Thoracic aorta (tissue), 2 donors: ENCODE measurements at regions not wholly inside any gene's neighbourhood (a gene's known extent, or its start where the extent isn't known, plus 50 kb on each side); places are given as distances from the start of the nearest gene placed in this dataset.

Experiments
- ATAC-seq: fragments of 150-250 bp; one replicate; pipeline ENCODE4 v1.8.0; 2017; ENCODE audit warnings: low read depth; ENCODE audit not compliant: insufficient number of reproducible peaks, low FRiP score
- DNase-seq: peaks from one replicate; pipeline ENCODE4 v3.0.0-alpha.2; 2020; ENCODE audit warnings: low spot score
- H3K27ac ChIP-seq, 2 donors: fragments of 200-600 bp; sonication (generic); 1 replicate in 1 of 2; 2 replicates in 1 of 2; pipeline ENCODE4 v1.5.1; 2016; ENCODE audit warnings: mild to moderate bottlenecking in 2 of 2, moderate library complexity in 2 of 2
- H3K27me3 ChIP-seq: fragments of 200-600 bp; sonication (generic); replicated peaks from 2 replicates; pipeline ENCODE4 v1.6.0; 2016; ENCODE audit warnings: mild to moderate bottlenecking; ENCODE audit not compliant: insufficient read depth
- H3K36me3 ChIP-seq: fragments of 200-600 bp; sonication (generic); one replicate; pipeline ENCODE4 v1.5.1; 2016
- H3K4me1 ChIP-seq, 2 donors: fragments of 200-600 bp; sonication (generic); 1 replicate in 1 of 2; 2 replicates in 1 of 2; pipeline versions ENCODE4 v1.5.1 to v1.6.0; 2016; ENCODE audit warnings: low read depth in 2 of 2, mild to moderate bottlenecking in 1 of 2; ENCODE audit not compliant: control insufficient read depth in 1 of 2
- H3K4me3 ChIP-seq: fragments of 200-600 bp; sonication (generic); 2 replicates; pipeline ENCODE4 v1.5.1; 2016; ENCODE audit warnings: mild to moderate bottlenecking
- H3K9me3 ChIP-seq: fragments of 200-600 bp; sonication (generic); 2 replicates; pipeline ENCODE4 v1.5.1; 2016
- CTCF ChIP-seq: fragments of 200-600 bp; sonication (generic); IDR thresholded peaks from one replicate; pipeline ENCODE4 v1.5.1; 2019; ENCODE audit warnings: antibody characterized with exemption

DNA sequence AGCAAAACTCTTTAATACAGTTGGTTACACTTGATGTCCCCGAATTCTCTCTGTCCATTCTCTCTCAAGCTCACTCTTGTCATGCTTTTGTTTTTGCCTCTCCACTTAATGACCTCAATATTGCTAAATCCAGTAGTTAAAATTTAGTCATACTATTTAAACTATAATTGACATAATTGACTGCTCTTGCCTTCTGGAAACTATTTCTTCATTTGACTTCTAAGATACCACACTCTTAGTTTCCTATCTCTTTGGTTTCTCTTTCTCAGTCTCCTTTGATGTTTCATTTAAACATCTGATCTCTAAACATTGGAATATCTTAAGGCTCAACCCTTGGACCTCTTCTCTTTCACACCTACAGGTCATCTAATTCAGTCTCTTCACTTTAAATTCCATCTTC lies 211.3 kb downstream of the COG6 start:
- DNase-seq, result no peak
- H3K27me3 ChIP-seq, result no peaks in the 10 kb centered on the region
- no peak for ATAC-seq
- no peak overlapping the region for H3K27ac ChIP-seq
- no peaks in the 10 kb centered on the region for H3K9me3 ChIP-seq
- H3K4me3 ChIP-seq, result no peak overlapping the region
- no peaks in the 10 kb centered on the region for H3K4me1 ChIP-seq
- TF ChIP-seq CTCF, result no peak
- no peaks in the 10 kb centered on the region for H3K36me3 ChIP-seq

- ATAC-seq (no peak), DNase-seq (no peak)
- no peak overlapping the region for H3K4me3 ChIP-seq
- no peaks in the 10 kb centered on the region for H3K9me3 ChIP-seq
- no peaks in the 10 kb centered on the region for H3K27me3 ChIP-seq
- H3K36me3 ChIP-seq, result no peaks in the 10 kb centered on the region
- H3K4me1 ChIP-seq, result no peaks in the 10 kb centered on the region
- TF ChIP-seq CTCF, result no peak
- H3K27ac ChIP-seq, result no peak overlapping the region
Observed at GRCh38 chr13:39867807-39868206, 212.3 kb downstream of the COG6 start.

- H3K4me3 ChIP-seq, result no peak overlapping the region
- no peak for DNase-seq
- no peak overlapping the region for H3K27ac ChIP-seq
- no peaks in the 10 kb centered on the region for H3K27me3 ChIP-seq
- H3K9me3 ChIP-seq, result no peaks in the 10 kb centered on the region
- peaks cover 0 to 2% of the 10 kb centered on the region in 2 donors for H3K4me1 ChIP-seq
- no peaks in the 10 kb centered on the region for H3K36me3 ChIP-seq
- no peak for TF ChIP-seq CTCF
- no peak for ATAC-seq
Observed at GRCh38 chr13:39870197-39870747, 214.8 kb downstream of the COG6 start.

DNA sequence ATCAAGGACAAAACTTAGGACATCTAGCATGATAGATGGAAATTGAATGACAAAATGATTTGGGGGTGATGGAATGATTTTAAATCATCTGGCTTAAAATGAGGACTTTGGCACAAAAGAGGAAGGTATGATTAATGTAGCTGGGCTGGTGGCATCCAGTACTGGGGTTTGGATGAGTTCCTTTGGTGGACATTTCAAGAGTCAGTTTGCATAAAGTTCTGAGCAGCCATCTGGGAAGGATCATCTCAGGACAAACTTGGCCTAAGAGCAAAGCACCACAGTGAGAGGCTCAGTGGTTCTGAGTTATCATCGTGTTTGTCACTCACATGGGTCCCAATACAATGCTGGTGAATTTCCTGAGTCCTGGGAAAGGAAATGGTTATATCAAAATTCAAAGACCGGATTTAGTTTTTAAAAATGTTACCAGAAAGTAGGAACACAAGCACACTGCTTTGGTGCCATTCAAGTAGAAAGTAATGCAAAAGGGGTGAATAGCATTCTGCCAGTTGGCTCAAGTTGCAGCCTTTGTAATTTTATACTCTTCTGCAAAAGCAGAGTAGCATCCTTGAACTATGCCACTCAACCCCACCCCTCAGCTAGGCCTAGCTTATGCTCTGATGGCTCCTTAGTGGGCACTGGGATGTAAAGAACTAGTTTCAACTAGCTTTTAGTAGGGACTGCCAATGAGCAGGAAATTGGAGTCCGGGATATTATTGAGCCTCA lies 219.0 kb downstream of the COG6 start:
- TF ChIP-seq CTCF, result no peak
- H3K27me3 ChIP-seq, result no peaks in the 10 kb centered on the region
- H3K36me3 ChIP-seq, result no peaks in the 10 kb centered on the region
- no peak overlapping the region for H3K4me3 ChIP-seq
- DNase-seq (no peak), ATAC-seq (no peak)
- H3K27ac ChIP-seq, result no peak overlapping the region
- H3K9me3 ChIP-seq, result no peaks in the 10 kb centered on the region
- H3K4me1 ChIP-seq, result peaks cover 3 to 12% of the 10 kb centered on the region in 2 donors

DNA sequence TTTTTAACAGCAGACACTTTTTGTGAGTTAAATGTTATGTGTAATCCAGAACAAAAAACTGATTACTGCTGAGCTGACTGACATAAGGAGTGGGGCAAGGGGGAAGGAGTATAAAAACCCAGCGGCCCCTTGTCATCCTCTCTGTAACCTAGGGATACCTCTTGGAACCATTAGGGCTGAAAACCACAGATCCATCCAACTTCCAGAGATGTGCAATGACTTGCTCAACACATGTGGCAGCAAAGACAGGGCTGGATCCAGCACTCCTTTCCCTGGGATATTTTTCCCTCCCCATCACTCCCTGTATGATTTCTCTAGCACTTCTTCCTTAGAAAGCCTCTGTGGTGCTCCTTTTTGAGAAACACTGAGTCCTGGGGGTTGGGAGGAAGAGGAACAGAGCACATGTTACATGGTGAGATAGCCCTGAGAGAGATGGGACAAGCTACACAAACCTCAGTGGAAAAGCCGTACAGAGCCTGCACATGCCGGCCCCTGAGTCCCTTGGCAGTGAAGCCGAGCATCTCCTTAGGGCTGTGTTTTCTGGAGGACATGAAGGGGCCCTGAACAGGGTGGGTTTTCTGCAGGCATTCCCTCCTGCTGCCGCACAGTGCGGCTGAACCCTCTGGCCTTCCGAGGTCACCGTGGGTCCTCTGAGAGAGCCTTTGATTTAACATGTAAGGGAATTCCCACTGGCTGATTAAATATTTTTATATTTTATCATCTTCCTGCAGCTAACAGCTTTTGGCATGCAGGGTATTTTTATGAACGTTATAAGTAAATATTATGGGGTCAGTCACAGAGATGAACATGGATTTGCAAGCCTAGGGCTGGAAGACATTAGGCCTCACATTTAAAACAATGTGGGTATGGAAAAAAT lies 219.9 kb downstream of the COG6 start:
- ATAC-seq, result no peak
- no peak for TF ChIP-seq CTCF
- DNase-seq, result no peak
- Histone ChIP-seq H3K9me3 (no peaks in the 10 kb centered on the region), H3K4me3 (no peak overlapping the region), H3K27me3 (no peaks in the 10 kb centered on the region), H3K27ac (no peak overlapping the region), H3K4me1 (peaks cover 3 to 12% of the 10 kb centered on the region in 2 donors), H3K36me3 (no peaks in the 10 kb centered on the region)
